ENCODE measurements at regions not wholly inside any gene's neighbourhood (a gene's known extent, or its start where the extent isn't known, plus 50 kb on each side); places are given as distances from the start of the nearest gene placed in this dataset.

DNA sequence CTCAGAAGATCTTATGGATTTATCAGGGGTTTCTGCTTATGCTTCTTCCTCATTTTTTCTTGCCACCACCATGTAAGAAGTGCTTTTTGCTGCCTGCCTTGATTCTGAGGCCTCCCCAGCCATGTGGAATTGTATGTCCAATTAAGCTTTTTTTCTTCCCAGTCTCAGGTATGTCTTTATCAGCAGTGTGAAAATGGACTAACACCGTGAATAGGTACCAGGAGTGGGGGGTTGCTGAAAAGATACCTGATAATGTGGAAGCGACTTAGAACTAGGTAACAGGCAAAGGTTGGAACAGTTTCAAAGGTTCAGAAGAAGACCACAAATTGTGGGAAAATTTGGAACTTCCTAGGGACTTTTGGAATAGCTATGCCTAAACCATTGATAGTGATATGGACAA, 1222.5 kb upstream of the NUDT12 start:
- H4K20me1 ChIP-seq (replicated peaks; ENCODE audit: control insufficient read depth, extremely low read depth, insufficient read depth, low read length): no peaks in the 10 kb centered on the region
- dilution Hi-C loops (cut with MboI; ENCODE audit: extremely low pct_ligation_motif_present, low sequenced_read_pairs) (no loop called here), intact Hi-C loops (cut with micrococcal nuclease) (no loop called here)
- BruUV-seq (replicated peaks): no TSS peak
- no peaks in the 10 kb centered on the region for H3K36me3 ChIP-seq (ENCODE audit: control insufficient read depth in 2 of 2, extremely low read depth in 1 of 2, insufficient read depth in 2 of 2, low read length in 2 of 2)
- H3K9me1 ChIP-seq (replicated peaks; ENCODE audit: control insufficient read depth, extremely low read depth, insufficient read depth, low read length): no peaks in the 10 kb centered on the region
- H3K27me3 ChIP-seq (ENCODE audit: control insufficient read depth in 2 of 2, insufficient read depth in 2 of 2, low read length in 2 of 2): no peaks in the 10 kb centered on the region
- no peak overlapping the region for H3K4me3 ChIP-seq (replicated peaks in 1 of 3; ENCODE audit: insufficient read depth in 1 of 3, low read depth in 1 of 3, low read length in 3 of 3)
- DNase-seq (ENCODE audit: low read depth, low spot score): no peak
- H3K9me3 ChIP-seq (replicated peaks; ENCODE audit: control insufficient read depth, insufficient read depth, low read length): no peaks in the 10 kb centered on the region
- CTCF ChIA-PET: no interaction called here
- H2AFZ ChIP-seq (ENCODE audit: low read depth, low read length): no peak overlapping the region
- H3K4me1 ChIP-seq (ENCODE audit: control insufficient read depth, extremely low read depth, insufficient read depth, low read length): no peaks in the 10 kb centered on the region
- no peak for FAIRE-seq
- TF ChIP-seq FOS (IDR thresholded peaks at IDR 0.05; ENCODE audit: borderline replicate concordance, insufficient read depth, low read length) (no peak), POLR2AphosphoS5 (IDR thresholded peaks at IDR 0.05; ENCODE audit: insufficient read depth, low read depth, low read length) (no peak), GATA2 (IDR thresholded peaks at IDR 0.05; ENCODE audit: insufficient read depth, insufficient read length, low read depth, low read length) (no peak), JUN (IDR thresholded peaks at IDR 0.05; ENCODE audit: borderline replicate concordance, insufficient read depth, insufficient read length, low read depth) (no peak)
- TF ChIP-seq, protein P1, sequence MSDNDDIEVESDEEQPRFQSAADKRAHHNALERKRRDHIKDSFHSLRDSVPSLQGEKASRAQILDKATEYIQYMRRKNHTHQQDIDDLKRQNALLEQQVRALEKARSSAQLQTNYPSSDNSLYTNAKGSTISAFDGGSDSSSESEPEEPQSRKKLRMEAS (IDR thresholded peaks at IDR 0.05; ENCODE audit: insufficient read depth, insufficient read length): no peak
- no peaks in the 10 kb centered on the region for H3K79me2 ChIP-seq (ENCODE audit: control insufficient read depth, insufficient read depth, low read length)
- POLR2A ChIA-PET: no interaction called here
- H3K27ac ChIP-seq (ENCODE audit: insufficient read depth, low read depth, low read length): no peak overlapping the region
- no peak overlapping the region for H3K9ac ChIP-seq (replicated peaks; ENCODE audit: extremely low read depth, insufficient read depth, low read length)
- no peak overlapping the region for H3K4me2 ChIP-seq (ENCODE audit: insufficient read depth, low read length)

DNA sequence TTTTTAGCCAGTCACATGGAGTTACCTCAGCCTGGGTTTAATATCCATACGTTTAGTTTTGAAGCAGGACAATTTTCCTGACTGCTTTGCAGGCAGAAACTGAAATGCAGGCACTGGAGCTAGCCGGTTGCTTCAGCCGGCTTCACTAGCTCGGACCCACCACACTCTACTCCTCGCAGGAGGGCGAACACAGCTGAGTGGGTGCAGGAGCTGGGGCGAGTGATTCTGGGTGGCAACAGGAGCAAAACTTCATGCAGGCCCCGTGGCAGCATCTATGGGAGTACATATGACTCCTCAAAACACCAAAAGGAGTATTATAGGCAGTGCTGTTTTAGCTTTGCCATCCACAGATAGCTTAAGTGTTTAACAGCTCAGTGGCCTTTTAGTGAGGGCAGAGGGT, 1211.8 kb upstream of the NUDT12 start:
- H2AFZ ChIP-seq (ENCODE audit: low read depth, low read length): no peak overlapping the region
- dilution Hi-C loops (cut with MboI; ENCODE audit: extremely low pct_ligation_motif_present, low sequenced_read_pairs) (no loop called here), intact Hi-C loops (cut with micrococcal nuclease) (no loop called here)
- no peak overlapping the region for H3K4me2 ChIP-seq (ENCODE audit: insufficient read depth, low read length)
- H3K27ac ChIP-seq (ENCODE audit: insufficient read depth, low read depth, low read length): no peak overlapping the region
- FAIRE-seq: no peak
- H3K9me1 ChIP-seq (replicated peaks; ENCODE audit: control insufficient read depth, extremely low read depth, insufficient read depth, low read length): no peaks in the 10 kb centered on the region
- no peaks in the 10 kb centered on the region for H3K9me3 ChIP-seq (replicated peaks; ENCODE audit: control insufficient read depth, insufficient read depth, low read length)
- H3K4me1 ChIP-seq (ENCODE audit: control insufficient read depth, extremely low read depth, insufficient read depth, low read length): no peaks in the 10 kb centered on the region
- H4K20me1 ChIP-seq (replicated peaks; ENCODE audit: control insufficient read depth, extremely low read depth, insufficient read depth, low read length): no peaks in the 10 kb centered on the region
- no peak for DNase-seq (ENCODE audit: low read depth, low spot score)
- no TSS peak for BruUV-seq (replicated peaks)
- H3K4me3 ChIP-seq (replicated peaks in 1 of 3; ENCODE audit: insufficient read depth in 1 of 3, low read depth in 1 of 3, low read length in 3 of 3): no peak overlapping the region
- POLR2A ChIA-PET: no interaction called here
- no peaks in the 10 kb centered on the region for H3K36me3 ChIP-seq (ENCODE audit: control insufficient read depth in 2 of 2, extremely low read depth in 1 of 2, insufficient read depth in 2 of 2, low read length in 2 of 2)
- H3K27me3 ChIP-seq (ENCODE audit: control insufficient read depth in 2 of 2, insufficient read depth in 2 of 2, low read length in 2 of 2): no peaks in the 10 kb centered on the region
- no peak overlapping the region for H3K9ac ChIP-seq (replicated peaks; ENCODE audit: extremely low read depth, insufficient read depth, low read length)
- no peaks in the 10 kb centered on the region for H3K79me2 ChIP-seq (ENCODE audit: control insufficient read depth, insufficient read depth, low read length)
- TF ChIP-seq POLR2A (IDR thresholded peaks at IDR 0.05; ENCODE audit: low read depth, low read length): no peak
- TF ChIP-seq GATA2 (IDR thresholded peaks at IDR 0.05; ENCODE audit: insufficient read depth, insufficient read length, low read depth, low read length): no peak
- TF ChIP-seq, protein P2, sequence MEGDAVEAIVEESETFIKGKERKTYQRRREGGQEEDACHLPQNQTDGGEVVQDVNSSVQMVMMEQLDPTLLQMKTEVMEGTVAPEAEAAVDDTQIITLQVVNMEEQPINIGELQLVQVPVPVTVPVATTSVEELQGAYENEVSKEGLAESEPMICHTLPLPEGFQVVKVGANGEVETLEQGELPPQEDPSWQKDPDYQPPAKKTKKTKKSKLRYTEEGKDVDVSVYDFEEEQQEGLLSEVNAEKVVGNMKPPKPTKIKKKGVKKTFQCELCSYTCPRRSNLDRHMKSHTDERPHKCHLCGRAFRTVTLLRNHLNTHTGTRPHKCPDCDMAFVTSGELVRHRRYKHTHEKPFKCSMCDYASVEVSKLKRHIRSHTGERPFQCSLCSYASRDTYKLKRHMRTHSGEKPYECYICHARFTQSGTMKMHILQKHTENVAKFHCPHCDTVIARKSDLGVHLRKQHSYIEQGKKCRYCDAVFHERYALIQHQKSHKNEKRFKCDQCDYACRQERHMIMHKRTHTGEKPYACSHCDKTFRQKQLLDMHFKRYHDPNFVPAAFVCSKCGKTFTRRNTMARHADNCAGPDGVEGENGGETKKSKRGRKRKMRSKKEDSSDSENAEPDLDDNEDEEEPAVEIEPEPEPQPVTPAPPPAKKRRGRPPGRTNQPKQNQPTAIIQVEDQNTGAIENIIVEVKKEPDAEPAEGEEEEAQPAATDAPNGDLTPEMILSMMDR (IDR thresholded peaks at IDR 0.05; ENCODE audit: extremely low read depth in 1 of 2, insufficient read depth in 1 of 2, low read depth in 1 of 2, low read length in 2 of 2): no peak
- TF ChIP-seq POLR2AphosphoS5 (IDR thresholded peaks at IDR 0.05; ENCODE audit: insufficient read depth, low read depth, low read length): no peak
- TF ChIP-seq FOS (IDR thresholded peaks at IDR 0.05; ENCODE audit: borderline replicate concordance, insufficient read depth, low read length): no peak
- TF ChIP-seq, protein P1 (IDR thresholded peaks at IDR 0.05; ENCODE audit: insufficient read depth, insufficient read length): no peak
- TF ChIP-seq EZH2 (IDR thresholded peaks at IDR 0.05; ENCODE audit: borderline replicate concordance, low read depth, low read length, severe bottlenecking): no peak
- no peak for TF ChIP-seq MYC (IDR thresholded peaks at IDR 0.05; ENCODE audit: low read depth, low read length)
- TF ChIP-seq JUN (IDR thresholded peaks at IDR 0.05; ENCODE audit: borderline replicate concordance, insufficient read depth, insufficient read length, low read depth): no peak
- CTCF ChIA-PET: no interaction called here

All from endothelial cell of umbilical vein (primary cell).